ENCODE measurements at regions not wholly inside any gene's neighbourhood (a gene's known extent, or its start where the extent isn't known, plus 50 kb on each side); places are given as distances from the start of the nearest gene placed in this dataset.

- no peaks in the 10 kb centered on the region for H4K20me1 ChIP-seq (ENCODE audit: low read depth)
- no peak overlapping the region for H3K4me3 ChIP-seq
- TF ChIP-seq EZH2phosphoT487 (IDR thresholded peaks at IDR 0.05) (no peak), CTCF (IDR thresholded peaks at IDR 0.05) (no peak), EZH2 (IDR thresholded peaks at IDR 0.05) (no peak)
- peaks cover 5% of the 10 kb centered on the region for H3F3A ChIP-seq (ENCODE audit: low read depth)
- Mint-ChIP-seq H3K4me1 (no peaks in the 10 kb centered on the region), H3K27ac (no peak overlapping the region), H3K27me3 (ENCODE audit: insufficient read depth, low read depth) (no peaks in the 10 kb centered on the region), H3K4me3 (no peak overlapping the region), H3K9me3 (no peaks in the 10 kb centered on the region), H3K36me3 (no peaks in the 10 kb centered on the region)
- H3K27ac ChIP-seq: no peak overlapping the region
- no peaks in the 10 kb centered on the region for H3K79me2 ChIP-seq (ENCODE audit: low read depth)
- H3K4me1 ChIP-seq: no peaks in the 10 kb centered on the region
- H3K9ac ChIP-seq: no peak overlapping the region
- H3K27me3 ChIP-seq: peaks cover 28% of the 10 kb centered on the region
- no peaks in the 10 kb centered on the region for H3K9me3 ChIP-seq (ENCODE audit: low read depth)
- no peaks in the 10 kb centered on the region for H3K36me3 ChIP-seq
- H3K4me2 ChIP-seq: no peak overlapping the region
- peak overlapping the region; percentile 87 for H2AFZ ChIP-seq (replicated peaks)
- DNase-seq (ENCODE audit: low spot score): no peak
These were observed 106.6 kb downstream of the BRMS1L start for GRCh38 chr14:35932659-35933159.

- Mint-ChIP-seq H3K4me3 (no peak overlapping the region), H3K27me3 (ENCODE audit: insufficient read depth, low read depth) (no peaks in the 10 kb centered on the region), H3K36me3 (no peaks in the 10 kb centered on the region), H3K4me1 (no peaks in the 10 kb centered on the region), H3K27ac (no peak overlapping the region), H3K9me3 (no peaks in the 10 kb centered on the region)
- Histone ChIP-seq H3K27ac (no peak overlapping the region), H4K20me1 (ENCODE audit: low read depth) (no peaks in the 10 kb centered on the region), H3K36me3 (no peaks in the 10 kb centered on the region), H2AFZ (replicated peaks) (peak overlapping the region; percentile 87), H3K4me3 (no peak overlapping the region), H3K4me1 (no peaks in the 10 kb centered on the region), H3K9me3 (ENCODE audit: low read depth) (no peaks in the 10 kb centered on the region), H3K27me3 (peaks cover 24% of the 10 kb centered on the region), H3K4me2 (no peak overlapping the region), H3F3A (ENCODE audit: low read depth) (peaks cover 1% of the 10 kb centered on the region), H3K79me2 (ENCODE audit: low read depth) (no peaks in the 10 kb centered on the region), H3K9ac (no peak overlapping the region)
- TF ChIP-seq CTCF (IDR thresholded peaks at IDR 0.05) (no peak), EZH2phosphoT487 (IDR thresholded peaks at IDR 0.05) (no peak), EZH2 (IDR thresholded peaks at IDR 0.05) (no peak)
- DNase-seq (ENCODE audit: low spot score): no peak
These were observed 106.0 kb downstream of the BRMS1L start for GRCh38 chr14:35932136-35932535.

GRCh38 chr14:35931346-35931745, 105.2 kb downstream of the BRMS1L start:
- peaks cover 20% of the 10 kb centered on the region for H3K27me3 ChIP-seq
- DNase-seq (ENCODE audit: low spot score): no peak
- Mint-ChIP-seq H3K27ac (no peak overlapping the region), H3K36me3 (no peaks in the 10 kb centered on the region), H3K27me3 (ENCODE audit: insufficient read depth, low read depth) (no peaks in the 10 kb centered on the region), H3K4me3 (no peak overlapping the region), H3K4me1 (no peaks in the 10 kb centered on the region), H3K9me3 (no peaks in the 10 kb centered on the region)
- H3K27ac ChIP-seq: no peak overlapping the region
- no peaks in the 10 kb centered on the region for H3K36me3 ChIP-seq
- no peak overlapping the region for H3K4me3 ChIP-seq
- no peaks in the 10 kb centered on the region for H3F3A ChIP-seq (ENCODE audit: low read depth)
- no peaks in the 10 kb centered on the region for H3K9me3 ChIP-seq (ENCODE audit: low read depth)
- H3K9ac ChIP-seq: no peak overlapping the region
- no peak overlapping the region for H3K4me2 ChIP-seq
- TF ChIP-seq EZH2 (IDR thresholded peaks at IDR 0.05) (no peak), CTCF (IDR thresholded peaks at IDR 0.05) (no peak), EZH2phosphoT487 (IDR thresholded peaks at IDR 0.05) (no peak)
- H3K79me2 ChIP-seq (ENCODE audit: low read depth): no peaks in the 10 kb centered on the region
- no peaks in the 10 kb centered on the region for H4K20me1 ChIP-seq (ENCODE audit: low read depth)
- no peaks in the 10 kb centered on the region for H3K4me1 ChIP-seq
- no peak overlapping the region for H2AFZ ChIP-seq (replicated peaks)
